ENCODE measurements at regions not wholly inside any gene's neighbourhood (a gene's known extent, or its start where the extent isn't known, plus 50 kb on each side); places are given as distances from the start of the nearest gene placed in this dataset.

DNA sequence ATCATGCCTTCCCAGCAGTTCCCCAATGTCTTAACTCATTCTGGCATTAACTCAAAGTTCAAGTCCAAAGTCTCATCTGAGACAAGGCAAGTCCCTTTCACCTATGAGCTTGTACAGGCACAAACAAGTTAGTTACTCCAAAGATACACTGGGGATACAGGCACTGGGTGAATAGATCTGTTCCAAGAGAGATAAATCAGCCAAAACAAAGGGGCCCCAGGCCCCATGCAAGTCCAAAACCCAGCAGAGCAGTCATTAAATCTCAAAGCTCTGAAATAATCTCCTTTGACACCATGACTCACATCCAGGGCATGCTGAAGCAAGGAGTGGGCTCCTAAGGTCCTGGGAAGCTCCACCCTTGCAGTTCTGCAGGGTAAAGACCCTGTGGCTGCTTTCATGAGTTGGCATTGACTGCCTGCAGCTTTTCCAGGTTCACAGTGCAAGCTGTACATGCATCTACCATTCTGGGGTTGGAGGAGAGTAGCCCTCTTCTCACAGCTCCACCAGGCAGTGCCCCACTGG is 332.2 kb upstream of the KIF2B start:
- TF ChIP-seq MYC (IDR thresholded peaks at IDR 0.05; ENCODE audit: low read depth, low read length) (no peak), POLR2A (IDR thresholded peaks at IDR 0.05; ENCODE audit: extremely low read depth, insufficient read length) (no peak)
